ENCODE measurements at regions not wholly inside any gene's neighbourhood (a gene's known extent, or its start where the extent isn't known, plus 50 kb on each side); places are given as distances from the start of the nearest gene placed in this dataset.

DNA sequence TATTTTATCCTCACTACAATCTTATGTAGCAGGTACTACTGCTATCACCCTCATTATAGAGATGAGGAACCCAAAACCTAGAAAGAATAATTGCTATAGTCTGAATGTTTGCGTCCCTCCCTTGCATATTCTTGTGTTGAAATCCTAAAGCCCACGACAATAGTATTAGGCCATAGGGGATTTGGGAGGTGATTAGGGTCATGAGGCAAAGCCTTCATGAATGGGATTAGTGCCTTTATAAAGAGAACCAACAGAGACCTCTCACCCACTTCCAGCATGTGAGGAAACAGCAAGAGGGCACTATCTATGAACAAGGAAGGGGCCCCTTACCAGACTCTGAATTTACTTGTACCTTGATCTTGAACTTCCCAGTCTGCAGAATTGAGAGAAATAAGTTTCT lies 500.3 kb upstream of the FAM98A start:
- TF ChIP-seq, protein P1, sequence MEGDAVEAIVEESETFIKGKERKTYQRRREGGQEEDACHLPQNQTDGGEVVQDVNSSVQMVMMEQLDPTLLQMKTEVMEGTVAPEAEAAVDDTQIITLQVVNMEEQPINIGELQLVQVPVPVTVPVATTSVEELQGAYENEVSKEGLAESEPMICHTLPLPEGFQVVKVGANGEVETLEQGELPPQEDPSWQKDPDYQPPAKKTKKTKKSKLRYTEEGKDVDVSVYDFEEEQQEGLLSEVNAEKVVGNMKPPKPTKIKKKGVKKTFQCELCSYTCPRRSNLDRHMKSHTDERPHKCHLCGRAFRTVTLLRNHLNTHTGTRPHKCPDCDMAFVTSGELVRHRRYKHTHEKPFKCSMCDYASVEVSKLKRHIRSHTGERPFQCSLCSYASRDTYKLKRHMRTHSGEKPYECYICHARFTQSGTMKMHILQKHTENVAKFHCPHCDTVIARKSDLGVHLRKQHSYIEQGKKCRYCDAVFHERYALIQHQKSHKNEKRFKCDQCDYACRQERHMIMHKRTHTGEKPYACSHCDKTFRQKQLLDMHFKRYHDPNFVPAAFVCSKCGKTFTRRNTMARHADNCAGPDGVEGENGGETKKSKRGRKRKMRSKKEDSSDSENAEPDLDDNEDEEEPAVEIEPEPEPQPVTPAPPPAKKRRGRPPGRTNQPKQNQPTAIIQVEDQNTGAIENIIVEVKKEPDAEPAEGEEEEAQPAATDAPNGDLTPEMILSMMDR (conservative IDR thresholded peaks at IDR 0.05; ENCODE audit: low read length), result no peak
- no peak for TF ChIP-seq EZH2phosphoT487 (IDR thresholded peaks at IDR 0.05; ENCODE audit: borderline replicate concordance)
